Ovary (tissue), 7 donors: ENCODE measurements at regions not wholly inside any gene's neighbourhood (a gene's known extent, or its start where the extent isn't known, plus 50 kb on each side); places are given as distances from the start of the nearest gene placed in this dataset.

ENCODE experiments used
- DNase-seq, 5 donors: peaks; one replicate each; pipeline ENCODE4 v3.0.0-alpha.2; 2019 to 2020
- H3K27ac ChIP-seq, 2 donors: fragments of 200-600 bp; one replicate each; pipeline versions ENCODE4 v1.5.1 to v1.8.0; 2019 to 2022
- H3K27me3 ChIP-seq: fragments of 200-600 bp; one replicate; pipeline ENCODE4 v1.8.0; 2022
- H3K36me3 ChIP-seq: fragments of 200-600 bp; sonication (generic); one replicate; pipeline ENCODE4 v1.5.1; 2019
- H3K4me1 ChIP-seq: one replicate; pipeline ENCODE4 v1.8.1; 2013; ENCODE audit warnings: mild to moderate bottlenecking, moderate library complexity; ENCODE audit not compliant: insufficient read depth
- H3K4me3 ChIP-seq: fragments of 200-600 bp; sonication (generic); one replicate; pipeline ENCODE4 v1.5.1; 2017
- H3K9me3 ChIP-seq, 2 donors: fragments of 200-600 bp in 1 of 2; sonication (generic) in 1 of 2; one replicate each; pipeline versions ENCODE4 v1.5.1 to v1.8.1; 2013 to 2019; ENCODE audit warnings: mild to moderate bottlenecking in 1 of 2, moderate library complexity in 1 of 2
- EP300 ChIP-seq: sonication (generic); formaldehyde crosslinking; IDR thresholded peaks from one replicate; pipeline ENCODE4 v1.6.1; 2017; ENCODE audit warnings: antibody characterized with exemption
- POLR2A ChIP-seq: fragments of 450-650 bp; IDR thresholded peaks from one replicate; pipeline ENCODE4 v1.6.1; 2017; ENCODE audit warnings: antibody characterized with exemption, mild to moderate bottlenecking, moderate library complexity
- WGBS, 3 donors: extraction: QIAGEN DNeasy Blood & Tissue Kit in 1 of 3; methylation state at CpG; one replicate each; pipeline versions ENCODE4 v1.1.5 to v1.1.7; 2013 to 2017; 5-methylcytosine and 5-hydroxymethylcytosine counted together
- intact Hi-C, 4 donors: fragments of 100-400 bp; cut with DNase I; formaldehyde crosslinking; loops; one replicate each; pipeline versions ENCODE4 v1.11.0 to v1.15.1; 2022 to 2023
- TF ChIP-seq, protein P1 (sequence below), 3 donors: fragments of 450-650 bp in 2 of 3; fragments of 200-600 bp in 1 of 3; IDR thresholded peaks; one replicate each; pipeline versions ENCODE4 v1.5.1 to v1.8.0; 2016 to 2022; ENCODE audit warnings: antibody characterized with exemption in 3 of 3, mild to moderate bottlenecking in 1 of 3
- donor health status: DM: no; HTN: no; CAD: no; lungs with moderate emphysema.
- donor health status: DM: no; HTN: no; CAD: no.
- donor health status: Bipolar disorder and iron deficiency.
- donor health status: DM: no; HTN: no; CAD: no.
- donor health status: DM: yes; HTN: yes; CAD: no.

DNA sequence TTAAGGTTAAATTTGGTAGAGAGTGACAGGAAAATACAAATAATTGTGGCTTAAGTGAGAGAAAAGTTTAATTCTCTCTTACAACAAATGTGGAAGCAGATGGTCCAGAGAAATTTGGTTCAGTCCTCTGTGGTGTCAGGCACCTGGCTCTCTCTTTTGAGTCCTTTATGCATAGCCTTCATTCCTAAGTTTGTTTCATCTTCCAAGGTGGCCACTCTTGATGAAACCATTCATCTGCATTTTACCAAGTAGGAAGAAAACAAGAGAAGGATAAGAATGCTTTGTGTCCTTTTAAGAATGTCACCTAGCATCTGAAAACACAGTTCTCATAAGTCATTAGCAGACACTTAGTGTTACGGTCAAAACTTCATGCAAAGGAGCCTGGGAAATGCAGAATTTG lies 442.5 kb downstream of the CCER1 start:
- Histone ChIP-seq H3K4me3 (no peak overlapping the region), H3K27me3 (no peaks in the 10 kb centered on the region), H3K27ac (no peak overlapping the region), H3K36me3 (no peaks in the 10 kb centered on the region), H3K9me3 (no peaks in the 10 kb centered on the region), H3K4me1 (no peaks in the 10 kb centered on the region)
- TF ChIP-seq POLR2A, result no peak
- no peak for TF ChIP-seq EP300
- TF ChIP-seq, protein P1, sequence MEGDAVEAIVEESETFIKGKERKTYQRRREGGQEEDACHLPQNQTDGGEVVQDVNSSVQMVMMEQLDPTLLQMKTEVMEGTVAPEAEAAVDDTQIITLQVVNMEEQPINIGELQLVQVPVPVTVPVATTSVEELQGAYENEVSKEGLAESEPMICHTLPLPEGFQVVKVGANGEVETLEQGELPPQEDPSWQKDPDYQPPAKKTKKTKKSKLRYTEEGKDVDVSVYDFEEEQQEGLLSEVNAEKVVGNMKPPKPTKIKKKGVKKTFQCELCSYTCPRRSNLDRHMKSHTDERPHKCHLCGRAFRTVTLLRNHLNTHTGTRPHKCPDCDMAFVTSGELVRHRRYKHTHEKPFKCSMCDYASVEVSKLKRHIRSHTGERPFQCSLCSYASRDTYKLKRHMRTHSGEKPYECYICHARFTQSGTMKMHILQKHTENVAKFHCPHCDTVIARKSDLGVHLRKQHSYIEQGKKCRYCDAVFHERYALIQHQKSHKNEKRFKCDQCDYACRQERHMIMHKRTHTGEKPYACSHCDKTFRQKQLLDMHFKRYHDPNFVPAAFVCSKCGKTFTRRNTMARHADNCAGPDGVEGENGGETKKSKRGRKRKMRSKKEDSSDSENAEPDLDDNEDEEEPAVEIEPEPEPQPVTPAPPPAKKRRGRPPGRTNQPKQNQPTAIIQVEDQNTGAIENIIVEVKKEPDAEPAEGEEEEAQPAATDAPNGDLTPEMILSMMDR (IDR thresholded peaks at IDR 0.05), result no peak
- 94 to 96% (median 95%) methylated on average over 1 of the region's 1 CpG for WGBS, 3 donors
- intact Hi-C loops, result no loop called here
- DNase-seq, result no peak

DNA sequence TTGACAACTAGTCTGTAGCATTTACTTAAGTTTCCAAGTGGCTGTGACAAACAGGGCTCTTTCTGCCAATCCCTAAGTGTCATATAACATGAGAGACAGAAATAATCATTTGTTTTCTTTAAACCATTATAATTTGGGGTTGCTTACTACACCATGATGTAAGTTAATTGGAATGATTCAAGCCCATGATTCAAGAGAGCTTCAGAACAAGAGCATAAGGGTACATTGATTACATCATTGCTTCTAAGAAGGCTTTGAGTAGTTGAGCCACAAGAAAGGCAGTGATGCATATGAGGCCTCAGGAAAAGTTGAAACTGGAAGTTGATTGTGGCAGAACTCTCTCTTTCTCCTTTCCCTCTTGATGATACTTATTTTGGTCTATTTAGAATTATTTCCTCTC lies 444.0 kb downstream of the CCER1 start:
- no peaks in the 10 kb centered on the region for H3K36me3 ChIP-seq
- no peak overlapping the region for H3K4me3 ChIP-seq
- no peaks in the 10 kb centered on the region for H3K27me3 ChIP-seq
- H3K4me1 ChIP-seq, result no peaks in the 10 kb centered on the region
- no peak for DNase-seq
- intact Hi-C loops, result no loop called here
- H3K9me3 ChIP-seq, result no peaks in the 10 kb centered on the region
- TF ChIP-seq EP300 (no peak), POLR2A (no peak)
- TF ChIP-seq, protein P1 (IDR thresholded peaks at IDR 0.05), result no peak
- no peak overlapping the region for H3K27ac ChIP-seq

- no peak overlapping the region for H3K4me3 ChIP-seq
- intact Hi-C loops, result no loop called here
- no peak for TF ChIP-seq EP300
- TF ChIP-seq, protein P1 (IDR thresholded peaks at IDR 0.05), result no peak
- TF ChIP-seq POLR2A, result no peak
Observed at GRCh38 chr12:90504806-90505205, 450.2 kb downstream of the CCER1 start.

GRCh38 chr12:90502070-90502469 lies 452.9 kb downstream of the CCER1 start:
- no peak for DNase-seq
- Histone ChIP-seq H3K27me3 (no peaks in the 10 kb centered on the region), H3K9me3 (no peaks in the 10 kb centered on the region), H3K4me3 (no peak overlapping the region), H3K27ac (no peak overlapping the region), H3K4me1 (no peaks in the 10 kb centered on the region), H3K36me3 (no peaks in the 10 kb centered on the region)
- intact Hi-C loops, result no loop called here
- TF ChIP-seq EP300, result no peak
- no peak for TF ChIP-seq POLR2A
- TF ChIP-seq, protein P1 (IDR thresholded peaks at IDR 0.05), result no peak

More at GRCh38 chr12:90504806-90505205, 450.2 kb downstream of the CCER1 start:
- Histone ChIP-seq H3K9me3 (no peaks in the 10 kb centered on the region), H3K36me3 (no peaks in the 10 kb centered on the region), H3K4me1 (no peaks in the 10 kb centered on the region), H3K27ac (no peak overlapping the region), H3K27me3 (no peaks in the 10 kb centered on the region)
- DNase-seq, result no peak

DNA sequence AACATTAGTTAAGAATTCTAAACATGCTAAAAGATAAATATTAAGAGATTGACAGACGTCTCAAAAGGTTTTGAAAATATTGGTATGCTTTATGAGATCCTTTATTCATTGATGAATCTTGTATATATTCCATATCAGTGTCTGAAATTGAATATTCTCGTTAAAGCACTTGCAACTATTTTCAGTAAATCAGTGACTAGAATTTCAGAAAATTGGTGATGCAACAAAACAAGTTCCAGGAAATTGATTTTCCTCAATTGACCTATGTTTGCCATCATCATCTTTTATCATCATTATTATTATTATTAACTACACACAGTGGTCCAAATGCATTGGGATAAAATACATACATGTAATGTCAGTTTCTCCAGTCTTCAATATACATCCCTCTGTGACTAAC lies 453.6 kb downstream of the CCER1 start:
- Histone ChIP-seq H3K27me3 (no peaks in the 10 kb centered on the region), H3K9me3 (no peaks in the 10 kb centered on the region), H3K27ac (no peak overlapping the region), H3K4me1 (no peaks in the 10 kb centered on the region), H3K4me3 (no peak overlapping the region), H3K36me3 (no peaks in the 10 kb centered on the region)
- intact Hi-C loops, result no loop called here
- no peak for TF ChIP-seq EP300
- no peak for TF ChIP-seq POLR2A
- TF ChIP-seq, protein P1 (IDR thresholded peaks at IDR 0.05), result no peak
- WGBS, 3 donors, result 78 to 79% (median 79%) methylated on average over 2 of the region's 2 CpGs
- no peak for DNase-seq
